ENCODE measurements at regions not wholly inside any gene's neighbourhood (a gene's known extent, or its start where the extent isn't known, plus 50 kb on each side); places are given as distances from the start of the nearest gene placed in this dataset.

DNA sequence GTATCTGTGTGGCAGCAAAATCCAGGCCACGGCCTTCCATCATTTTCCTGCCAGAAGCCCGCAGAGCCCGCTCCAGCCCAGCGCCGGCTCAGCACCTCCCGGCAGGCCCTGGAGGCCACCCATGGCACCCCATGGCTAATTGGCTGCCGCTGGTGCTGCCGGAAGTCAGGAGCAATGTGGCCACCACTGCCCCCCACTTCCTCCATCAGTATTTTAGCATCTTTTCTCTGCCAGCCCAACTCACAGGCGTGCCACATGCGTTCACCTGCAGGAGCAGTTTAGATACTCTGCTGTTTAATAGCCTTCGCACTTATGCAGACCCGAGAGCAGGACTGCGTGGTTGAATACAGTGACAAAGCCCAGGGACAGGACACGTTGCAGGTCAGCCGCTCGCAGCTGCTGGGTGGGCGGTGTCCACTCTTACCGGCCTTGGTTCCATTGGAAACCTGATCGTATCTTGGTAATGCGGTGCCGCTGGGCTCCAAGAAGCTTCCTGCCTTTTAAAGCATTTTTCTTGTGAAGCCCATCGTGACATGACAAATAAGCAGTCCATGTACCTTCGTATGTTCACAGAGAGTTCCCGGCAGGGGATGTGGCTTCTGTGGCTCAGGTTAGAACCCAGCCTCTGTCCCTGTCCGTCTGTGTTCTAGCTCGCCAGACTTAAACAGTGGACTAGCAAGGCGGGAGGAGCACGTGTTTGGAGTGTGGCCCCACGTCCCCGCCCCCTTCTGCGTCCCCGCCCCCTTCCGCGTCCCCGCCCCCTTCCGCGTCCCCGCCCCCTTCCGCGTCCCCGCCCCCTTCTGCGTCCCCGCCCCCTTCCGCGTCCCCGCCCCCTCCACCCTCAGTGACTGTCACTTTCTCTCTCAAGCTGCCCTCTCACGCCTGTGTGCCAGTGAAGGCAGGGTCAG, 162.0 kb upstream of the SOX1 start:
- H3K36me3 Mint-ChIP-seq: no peaks in the 10 kb centered on the region
- no peaks in the 10 kb centered on the region for H3K27me3 Mint-ChIP-seq
- ATAC-seq (replicated peaks) (no peak), DNase-seq (no peak)
- H3K27ac Mint-ChIP-seq: no peak overlapping the region
- H3K4me1 Mint-ChIP-seq: no peaks in the 10 kb centered on the region
- peaks cover 3 to 4% of the 10 kb centered on the region in 2 donors for H3K9me3 Mint-ChIP-seq
- H3K4me3 Mint-ChIP-seq: no peak overlapping the region

DNA sequence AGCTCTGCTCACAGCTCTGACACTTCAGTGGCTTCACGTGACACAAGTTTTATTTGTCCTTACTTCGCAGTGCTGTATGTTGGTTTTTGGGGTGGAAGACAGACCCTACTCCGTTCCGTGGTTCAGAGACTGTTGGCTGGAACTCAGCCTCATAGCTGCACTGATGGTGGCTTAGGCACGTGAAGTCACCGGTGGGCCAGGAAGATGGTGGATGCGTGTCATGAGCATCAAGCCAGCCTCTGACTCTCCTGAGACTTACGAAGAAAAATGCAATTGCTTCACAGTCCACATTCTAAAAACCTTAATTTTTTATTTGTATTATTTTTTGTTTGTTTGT, 161.4 kb upstream of the SOX1 start:
- ATAC-seq (replicated peaks) (no peak), DNase-seq (no peak)
- Mint-ChIP-seq H3K36me3 (no peaks in the 10 kb centered on the region), H3K4me3 (no peak overlapping the region), H3K4me1 (no peaks in the 10 kb centered on the region), H3K9me3 (peaks cover 3 to 4% of the 10 kb centered on the region in 2 donors), H3K27me3 (no peaks in the 10 kb centered on the region), H3K27ac (no peak overlapping the region)

DNA sequence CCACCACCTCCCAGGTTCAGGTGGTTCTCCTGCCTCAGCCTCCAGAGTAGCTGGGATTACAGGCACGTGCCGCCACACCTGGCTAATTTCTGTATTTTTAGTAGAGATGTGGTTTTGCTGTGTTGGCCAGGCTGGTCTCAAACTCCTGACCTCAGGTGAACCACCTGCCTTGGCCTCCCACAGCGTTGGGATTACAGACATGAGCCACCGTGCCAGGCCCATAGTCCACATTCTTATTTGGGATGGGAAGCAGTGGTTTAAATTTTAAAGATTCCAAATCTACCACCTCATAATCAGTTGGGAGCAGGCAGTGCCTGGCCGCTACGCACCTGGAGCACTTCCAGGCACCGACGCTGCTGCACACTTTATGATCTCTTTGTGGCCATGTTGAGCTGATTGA, 160.6 kb upstream of the SOX1 start:
- Mint-ChIP-seq H3K4me3 (no peak overlapping the region), H3K4me1 (no peaks in the 10 kb centered on the region), H3K27me3 (no peaks in the 10 kb centered on the region), H3K9me3 (peaks cover 3 to 4% of the 10 kb centered on the region in 2 donors), H3K36me3 (no peaks in the 10 kb centered on the region), H3K27ac (no peak overlapping the region)
- DNase-seq: no peak
- ATAC-seq (replicated peaks): no peak

DNA sequence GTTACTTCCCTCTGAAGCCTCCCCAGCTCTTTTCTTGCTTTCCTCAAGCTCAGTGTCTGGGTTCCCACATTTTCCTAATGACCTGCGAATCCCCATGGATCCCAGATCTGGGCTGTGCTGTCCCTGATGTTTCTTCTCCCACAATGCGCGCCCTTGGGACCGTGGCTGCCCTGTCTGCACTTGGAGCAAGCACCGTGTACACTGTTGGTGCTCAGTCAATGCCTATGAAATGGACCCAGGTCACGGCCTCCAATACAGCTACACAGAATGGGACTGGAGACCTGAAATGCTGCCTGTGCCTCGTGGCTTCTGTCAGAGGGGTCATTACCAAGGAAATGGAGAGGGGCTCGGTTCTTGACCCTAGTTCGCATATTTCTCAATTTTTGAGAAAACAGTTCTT, 160.1 kb upstream of the SOX1 start:
- Mint-ChIP-seq H3K27ac (no peak overlapping the region), H3K9me3 (peaks cover 3 to 4% of the 10 kb centered on the region in 2 donors), H3K36me3 (no peaks in the 10 kb centered on the region), H3K4me3 (no peak overlapping the region), H3K4me1 (no peaks in the 10 kb centered on the region), H3K27me3 (no peaks in the 10 kb centered on the region)
- no peak for DNase-seq
- no peak for ATAC-seq (replicated peaks)

DNA sequence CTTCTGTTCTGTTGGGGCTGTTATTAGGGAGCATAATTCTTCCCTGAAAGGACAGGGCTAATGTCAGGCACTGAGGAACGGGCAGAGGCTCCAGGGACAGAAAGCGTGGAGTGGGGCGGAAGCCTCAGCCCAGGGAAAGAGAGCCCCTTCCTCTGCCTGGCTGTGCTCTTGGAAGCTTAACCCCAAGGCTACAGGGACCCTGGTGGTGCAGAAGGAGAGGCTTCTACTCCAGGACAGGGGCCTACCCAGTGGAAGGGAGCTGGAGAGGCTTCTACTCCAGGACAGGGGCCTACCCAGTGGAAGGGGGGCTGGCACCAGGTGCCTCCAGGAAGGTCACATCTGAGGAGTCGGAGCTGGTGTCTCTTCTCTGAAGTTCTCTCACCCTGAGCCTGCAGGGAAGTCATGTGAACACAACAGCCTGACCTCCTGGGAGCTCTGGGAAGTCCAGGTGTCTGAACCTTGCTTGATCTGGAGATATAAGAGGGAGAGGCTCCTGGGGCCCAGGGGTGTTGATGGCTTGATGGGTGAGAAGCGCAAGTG, 159.5 kb upstream of the SOX1 start:
- H3K27ac Mint-ChIP-seq: no peak overlapping the region
- no peak overlapping the region for H3K4me3 Mint-ChIP-seq
- H3K9me3 Mint-ChIP-seq: peaks cover 3 to 4% of the 10 kb centered on the region in 2 donors
- no peaks in the 10 kb centered on the region for H3K4me1 Mint-ChIP-seq
- ATAC-seq (replicated peaks) (no peak), DNase-seq (no peak)
- no peaks in the 10 kb centered on the region for H3K27me3 Mint-ChIP-seq
- H3K36me3 Mint-ChIP-seq: no peaks in the 10 kb centered on the region

DNA sequence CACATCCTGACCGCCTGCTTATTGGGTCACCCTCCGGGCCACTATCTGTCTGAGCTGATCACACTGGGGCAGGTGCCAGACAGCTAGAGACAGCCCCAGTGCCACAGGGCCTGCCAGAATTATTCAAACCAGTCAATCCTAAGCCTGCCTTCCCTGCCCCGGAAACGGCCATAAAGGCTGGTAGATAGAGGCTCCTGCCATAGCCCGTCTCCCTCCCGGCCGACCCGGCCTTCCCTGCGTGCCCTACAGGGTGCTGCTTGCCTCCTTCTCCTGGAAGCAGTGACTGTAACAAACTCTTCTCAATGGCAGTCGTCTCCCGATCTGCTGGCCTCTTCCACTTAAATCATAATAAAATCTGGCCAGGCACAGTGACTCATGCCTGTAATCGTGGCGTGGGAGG, 158.6 kb upstream of the SOX1 start:
- Mint-ChIP-seq H3K36me3 (no peaks in the 10 kb centered on the region), H3K27me3 (no peaks in the 10 kb centered on the region), H3K4me3 (no peak overlapping the region), H3K9me3 (peaks cover 3 to 4% of the 10 kb centered on the region in 2 donors), H3K4me1 (no peaks in the 10 kb centered on the region), H3K27ac (no peak overlapping the region)
- DNase-seq (no peak), ATAC-seq (replicated peaks) (no peak)

DNA sequence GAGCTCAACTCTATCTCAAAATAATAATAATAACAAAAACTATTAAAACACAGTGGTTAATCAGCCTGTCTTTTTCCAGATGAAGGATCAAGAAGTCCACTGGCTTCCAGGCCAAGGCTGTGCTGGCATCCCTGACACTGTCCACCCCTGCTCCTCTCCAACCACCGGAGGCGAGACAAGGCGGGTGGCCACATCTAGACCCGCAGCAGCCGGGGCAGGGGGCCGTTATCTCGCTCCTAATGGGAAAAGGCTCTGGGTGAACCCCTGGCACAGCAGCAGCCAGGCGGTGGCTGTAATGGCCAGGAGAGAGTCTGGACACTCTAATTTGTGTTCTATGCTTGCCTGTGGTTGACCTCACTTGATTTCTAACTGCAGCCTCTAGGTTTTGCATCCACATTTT, 158.0 kb upstream of the SOX1 start:
- Mint-ChIP-seq H3K4me1 (no peaks in the 10 kb centered on the region), H3K36me3 (no peaks in the 10 kb centered on the region), H3K4me3 (no peak overlapping the region), H3K27me3 (no peaks in the 10 kb centered on the region), H3K27ac (no peak overlapping the region), H3K9me3 (peaks cover 3 to 4% of the 10 kb centered on the region in 2 donors)
- ATAC-seq (replicated peaks) (no peak), DNase-seq (no peak)

DNA sequence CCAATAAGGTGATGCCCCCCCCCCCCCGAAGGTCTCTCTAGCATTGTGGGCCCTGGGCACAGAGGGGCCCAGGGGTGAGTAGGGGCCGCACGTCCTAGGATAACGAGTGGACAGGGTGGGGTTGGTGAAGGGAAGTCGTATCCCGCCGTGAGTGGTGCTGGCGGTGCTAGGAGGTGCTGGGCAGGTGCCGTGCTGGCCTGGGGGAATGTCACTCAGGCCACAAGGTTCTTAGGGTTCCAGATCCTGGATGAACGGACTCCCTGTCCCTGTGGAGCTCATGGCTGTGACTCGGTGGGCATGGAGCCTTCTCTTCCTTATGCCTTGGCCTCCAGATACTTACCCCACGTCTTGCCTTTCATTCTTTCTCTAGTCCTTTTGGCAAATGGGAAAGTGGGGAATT, 157.4 kb upstream of the SOX1 start:
- Mint-ChIP-seq H3K4me3 (no peak overlapping the region), H3K9me3 (peaks cover 3 to 4% of the 10 kb centered on the region in 2 donors)

DNA sequence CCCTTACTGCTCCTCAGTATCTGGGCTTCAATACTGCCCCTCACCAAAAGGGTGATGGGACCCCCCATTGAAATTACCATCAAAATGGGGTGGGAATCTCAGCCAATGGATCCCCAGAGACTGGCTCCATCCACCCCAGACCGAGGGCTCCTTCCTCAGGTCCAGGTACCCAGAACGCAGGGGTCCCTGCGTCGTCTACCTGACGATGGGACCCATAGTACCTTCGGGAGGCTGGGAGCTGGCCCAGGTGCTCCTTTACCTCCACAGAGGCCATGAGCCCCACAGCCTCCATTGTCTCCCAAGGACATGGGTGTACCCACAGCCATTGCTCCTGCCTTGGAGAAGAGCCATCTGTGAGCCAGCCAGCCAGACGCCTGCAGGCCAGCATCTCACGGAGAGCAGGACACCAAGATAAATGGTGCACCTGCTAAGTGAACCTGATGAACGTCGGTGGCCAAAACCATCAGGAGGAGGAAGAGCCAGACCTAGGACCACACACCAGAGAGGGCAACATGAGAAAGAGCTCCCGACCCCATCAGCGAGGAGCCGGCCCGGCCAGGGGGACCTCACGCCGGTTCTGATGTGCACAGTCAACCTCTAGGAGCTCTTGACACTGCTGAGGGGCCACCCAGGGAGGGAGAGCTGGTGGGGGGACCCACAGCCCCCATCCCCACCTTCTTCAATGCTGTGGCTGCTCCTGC, 156.8 kb upstream of the SOX1 start:
- H3K4me1 Mint-ChIP-seq: no peaks in the 10 kb centered on the region
- no peaks in the 10 kb centered on the region for H3K36me3 Mint-ChIP-seq
- no peak for DNase-seq
- peaks cover 3 to 4% of the 10 kb centered on the region in 2 donors for H3K9me3 Mint-ChIP-seq
- H3K27me3 Mint-ChIP-seq: no peaks in the 10 kb centered on the region
- no peak overlapping the region for H3K4me3 Mint-ChIP-seq
- no peak for ATAC-seq (replicated peaks)
- no peak overlapping the region for H3K27ac Mint-ChIP-seq

More for the DNA sequence above, 157.4 kb upstream of the SOX1 start:
- H3K27me3 Mint-ChIP-seq: no peaks in the 10 kb centered on the region
- H3K27ac Mint-ChIP-seq: no peak overlapping the region
- no peak for ATAC-seq (replicated peaks)
- DNase-seq: no peak
- H3K36me3 Mint-ChIP-seq: no peaks in the 10 kb centered on the region
- H3K4me1 Mint-ChIP-seq: no peaks in the 10 kb centered on the region

DNA sequence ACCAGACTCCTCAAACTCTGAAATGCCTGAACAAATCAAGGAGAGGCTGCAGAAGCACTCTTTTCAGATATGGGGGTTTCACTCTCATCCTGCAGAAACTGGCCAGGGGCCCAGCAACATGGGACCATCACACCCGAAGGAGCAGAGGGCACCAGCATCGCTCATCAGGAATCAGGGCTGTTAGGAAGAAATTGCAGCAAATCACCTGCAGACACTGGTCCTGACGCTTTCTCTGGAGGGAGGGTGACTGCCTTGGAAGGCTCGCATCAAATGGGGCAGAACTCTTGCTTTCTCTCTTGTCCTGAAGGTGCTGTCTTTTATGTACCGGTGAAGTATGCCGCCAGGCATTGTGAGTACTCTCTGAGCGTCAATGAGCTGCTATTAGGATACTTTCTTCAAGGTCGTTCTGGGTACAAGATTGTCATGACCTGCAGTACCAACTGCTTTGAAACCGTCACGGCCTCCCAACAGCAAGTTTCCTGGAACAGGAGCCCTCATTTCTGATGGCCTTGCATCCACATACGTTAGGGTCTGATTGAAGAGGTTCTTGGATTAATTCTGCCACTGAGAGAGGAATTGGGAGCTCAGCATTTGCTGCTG, 155.7 kb upstream of the SOX1 start:
- H3K4me1 Mint-ChIP-seq: no peaks in the 10 kb centered on the region
- H3K36me3 Mint-ChIP-seq: no peaks in the 10 kb centered on the region
- H3K27ac Mint-ChIP-seq: no peak overlapping the region
- no peaks in the 10 kb centered on the region for H3K9me3 Mint-ChIP-seq
- DNase-seq: no peak
- no peak for ATAC-seq (replicated peaks)
- no peak overlapping the region for H3K4me3 Mint-ChIP-seq
- H3K27me3 Mint-ChIP-seq: no peaks in the 10 kb centered on the region

DNA sequence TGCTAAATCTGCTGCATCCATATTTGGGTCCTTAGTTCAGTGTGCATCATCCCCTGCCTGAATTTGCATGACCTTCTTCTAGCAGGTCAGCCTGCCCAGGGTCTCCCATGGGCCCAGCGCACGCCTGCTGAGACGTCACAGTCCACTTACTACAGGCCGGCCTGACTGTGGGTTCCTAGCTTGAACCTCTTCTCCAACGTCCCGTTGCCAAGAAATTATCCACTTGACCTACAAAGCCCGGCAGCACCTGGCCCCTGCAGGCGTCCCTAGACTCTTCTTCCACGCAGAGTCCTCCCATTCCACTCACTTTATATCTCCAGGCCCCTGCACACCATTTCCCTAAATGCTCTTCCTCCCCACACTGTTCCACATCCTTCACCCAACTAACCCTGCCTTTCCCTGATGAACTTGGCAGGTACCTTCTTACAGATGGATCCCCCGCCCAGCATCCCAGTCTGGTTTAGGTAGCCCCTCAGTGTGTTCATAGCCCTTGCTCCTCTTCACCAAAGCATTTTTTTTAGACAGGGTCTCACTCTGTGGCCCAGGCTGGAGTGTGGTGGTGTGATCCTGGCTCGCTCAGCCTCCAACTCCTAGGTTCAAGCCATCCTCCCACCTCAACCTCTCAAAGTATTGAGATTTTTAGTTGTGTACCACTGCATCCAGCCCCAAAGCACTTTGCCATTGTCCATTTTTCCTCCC, 155.0 kb upstream of the SOX1 start:
- DNase-seq: no peak
- ATAC-seq (replicated peaks): no peak
- H3K36me3 Mint-ChIP-seq: no peaks in the 10 kb centered on the region
- H3K27me3 Mint-ChIP-seq: no peaks in the 10 kb centered on the region
- H3K27ac Mint-ChIP-seq: no peak overlapping the region
- H3K4me3 Mint-ChIP-seq: no peak overlapping the region
- no peaks in the 10 kb centered on the region for H3K4me1 Mint-ChIP-seq
- no peaks in the 10 kb centered on the region for H3K9me3 Mint-ChIP-seq

DNA sequence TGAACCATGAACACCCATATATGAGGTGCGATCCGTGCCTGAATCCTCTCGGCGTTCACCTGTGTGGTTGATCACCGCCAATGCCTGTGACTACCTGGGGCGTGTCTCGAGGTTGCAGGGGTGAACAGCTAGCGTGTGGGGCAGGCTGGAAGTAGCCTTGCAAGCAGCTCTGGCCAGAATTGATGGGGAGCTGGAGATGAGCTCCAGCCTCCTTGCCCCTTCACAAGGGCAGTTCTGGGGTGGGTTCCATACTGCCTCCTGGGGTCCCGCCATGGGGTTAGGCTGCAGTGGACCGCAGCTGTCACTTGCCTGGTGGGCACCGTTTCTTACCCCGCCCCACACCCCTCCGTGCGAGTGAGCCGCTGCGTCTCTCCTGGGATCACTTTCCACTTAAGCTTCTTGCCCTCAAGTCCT, 154.5 kb upstream of the SOX1 start:
- Mint-ChIP-seq H3K27ac (no peak overlapping the region), H3K9me3 (no peaks in the 10 kb centered on the region), H3K27me3 (no peaks in the 10 kb centered on the region), H3K36me3 (no peaks in the 10 kb centered on the region), H3K4me1 (no peaks in the 10 kb centered on the region), H3K4me3 (no peak overlapping the region)
- DNase-seq: no peak
- ATAC-seq (replicated peaks): no peak

DNA sequence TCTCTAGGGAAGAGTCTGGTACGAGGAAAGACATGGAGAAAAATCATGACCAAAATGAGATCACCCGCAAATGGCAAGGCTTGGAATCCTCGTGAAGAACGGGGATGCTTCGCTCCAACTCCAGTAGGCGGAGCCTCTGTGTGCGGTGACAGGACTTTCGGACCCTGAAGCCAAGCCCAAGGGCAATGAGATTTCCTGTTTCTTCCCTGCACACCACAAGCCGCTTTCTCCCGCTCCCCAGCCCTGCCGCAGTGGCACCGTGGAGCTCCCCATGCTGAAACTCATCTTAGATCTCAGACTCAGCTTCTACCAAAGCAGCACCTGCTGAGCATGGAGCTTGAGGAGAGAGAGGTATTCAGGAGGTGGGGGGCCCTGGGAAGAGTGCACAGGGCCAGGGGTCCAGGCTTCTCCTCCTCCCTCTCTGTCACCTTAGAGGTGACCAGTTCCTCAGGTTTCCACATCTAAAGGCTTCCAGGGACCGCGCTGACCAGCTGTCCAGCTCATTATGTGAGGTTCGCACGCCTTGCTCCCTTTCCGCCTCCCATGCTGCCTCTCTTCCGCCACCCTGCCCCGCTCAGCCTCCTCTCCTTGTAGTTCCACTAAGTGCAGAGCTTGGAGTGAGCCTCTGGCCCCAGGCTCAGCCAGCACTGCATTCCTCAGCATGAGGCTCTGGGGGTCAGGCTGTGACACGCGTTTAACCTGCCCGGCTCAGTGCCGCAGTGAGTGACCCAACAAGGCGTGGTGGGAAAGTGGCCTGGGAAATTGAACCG, 153.8 kb upstream of the SOX1 start:
- no peak for DNase-seq
- no peaks in the 10 kb centered on the region for H3K36me3 Mint-ChIP-seq
- no peaks in the 10 kb centered on the region for H3K9me3 Mint-ChIP-seq
- H3K4me1 Mint-ChIP-seq: no peaks in the 10 kb centered on the region
- no peak for ATAC-seq (replicated peaks)
- no peak overlapping the region for H3K4me3 Mint-ChIP-seq
- no peak overlapping the region for H3K27ac Mint-ChIP-seq
- H3K27me3 Mint-ChIP-seq: no peaks in the 10 kb centered on the region

DNA sequence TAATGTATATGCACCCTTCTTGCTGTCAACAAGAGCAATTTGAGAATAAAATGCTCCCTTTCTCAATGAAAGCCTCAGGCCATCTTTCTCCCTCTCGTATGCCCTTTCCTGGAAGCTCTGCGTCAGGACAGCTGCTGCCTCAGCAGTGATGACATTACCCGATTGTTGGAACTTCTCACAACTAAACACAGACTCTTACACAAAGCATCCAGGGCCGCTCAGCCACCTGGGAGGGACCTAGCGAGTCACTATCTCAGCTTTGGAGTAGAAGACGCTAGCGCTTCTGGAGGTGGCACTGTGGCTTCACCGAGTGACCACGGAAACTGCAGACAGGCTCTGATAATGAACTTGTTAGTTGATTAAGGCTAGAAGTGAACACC, 153.2 kb upstream of the SOX1 start:
- H3K27ac Mint-ChIP-seq: no peak overlapping the region
- DNase-seq (no peak), ATAC-seq (replicated peaks) (no peak)
- no peaks in the 10 kb centered on the region for H3K27me3 Mint-ChIP-seq
- no peak overlapping the region for H3K4me3 Mint-ChIP-seq
- H3K36me3 Mint-ChIP-seq: no peaks in the 10 kb centered on the region
- H3K9me3 Mint-ChIP-seq: no peaks in the 10 kb centered on the region
- H3K4me1 Mint-ChIP-seq: no peaks in the 10 kb centered on the region
